Natural killer cell (primary cell): ENCODE measurements at regions not wholly inside any gene's neighbourhood (a gene's known extent, or its start where the extent isn't known, plus 50 kb on each side); places are given as distances from the start of the nearest gene placed in this dataset.

ENCODE experiments used
- ATAC-seq, 3 donors: fragments of 150-1000 bp in 2 of 3; fragments of 200-7000 bp in 1 of 3; cut with Tn5 transposase; 1 replicate in 1 of 3; 2 replicates in 2 of 3; pipeline ENCODE4 v1.10.0; 2021; ENCODE audit warnings: mild to moderate bottlenecking in 2 of 3, moderate library complexity in 2 of 3
- DNase-seq, 2 donors: peaks; one replicate each; pipeline versions ENCODE4 v3.0.0 to v3.0.0-alpha.2; 2013 to 2021; ENCODE audit warnings: mixed read lengths in 1 of 2
- H3K27ac ChIP-seq: one replicate; pipeline ENCODE4 v1.5.1; 2013; ENCODE audit warnings: mild to moderate bottlenecking, low read length
- H3K27me3 ChIP-seq: one replicate; pipeline ENCODE4 v1.6.1; 2013; ENCODE audit warnings: low read length; ENCODE audit not compliant: control insufficient read depth, insufficient read depth
- H3K36me3 ChIP-seq: one replicate; pipeline ENCODE4 v1.6.1; 2013; ENCODE audit warnings: low read length; ENCODE audit not compliant: control insufficient read depth, insufficient read depth
- H3K4me1 ChIP-seq: one replicate; pipeline ENCODE4 v1.6.1; 2013; ENCODE audit warnings: low read length; ENCODE audit not compliant: control insufficient read depth, insufficient read depth
- H3K4me3 ChIP-seq: one replicate; pipeline ENCODE4 v1.5.1; 2013; ENCODE audit warnings: low read length
- H3K9me3 ChIP-seq: one replicate; pipeline ENCODE4 v1.6.1; 2013; ENCODE audit warnings: low read length; ENCODE audit not compliant: control insufficient read depth, insufficient read depth
- H3K27ac Mint-ChIP-seq, 2 donors: one replicate each; pipeline ENCODE4 v1.8.0; 2022; ENCODE audit warnings: mild to moderate bottlenecking in 2 of 2, mixed read lengths in 2 of 2, moderate library complexity in 1 of 2
- H3K27me3 Mint-ChIP-seq, 2 donors: one replicate each; pipeline ENCODE4 v1.8.0; 2022; ENCODE audit warnings: low read depth in 2 of 2, mixed read lengths in 2 of 2
- H3K36me3 Mint-ChIP-seq: one replicate; pipeline ENCODE4 v1.8.0; 2022; ENCODE audit warnings: mixed read lengths
- H3K4me1 Mint-ChIP-seq, 2 donors: one replicate each; pipeline ENCODE4 v1.8.0; 2022; ENCODE audit warnings: mixed read lengths in 2 of 2
- H3K4me3 Mint-ChIP-seq: one replicate; pipeline ENCODE4 v1.8.0; 2022; ENCODE audit warnings: mild to moderate bottlenecking, moderate library complexity, mixed read lengths
- H3K9me3 Mint-ChIP-seq, 2 donors: one replicate each; pipeline ENCODE4 v1.8.0; 2022; ENCODE audit warnings: mixed read lengths in 2 of 2
- CTCF ChIP-seq: fragments of 200-600 bp; IDR thresholded peaks from one replicate; pipeline ENCODE4 v1.8.0; 2022; ENCODE audit warnings: antibody characterized with exemption
- WGBS: methylation state at CpG from one replicate; pipeline ENCODE4 v1.1.7; 2013; ENCODE audit warnings: missing lambda C conversion rate; ENCODE audit not compliant: insufficient coverage; 5-methylcytosine and 5-hydroxymethylcytosine counted together
- intact Hi-C: fragments of 100-400 bp; cut with micrococcal nuclease; formaldehyde crosslinking; loops from one replicate; pipeline ENCODE4 v1.14.2; 2022

GRCh38 chr3:102142379-102143060 is 292.3 kb upstream of the ZPLD1 start:
- DNase-seq, result no peak
- Histone ChIP-seq H3K36me3 (no peaks in the 10 kb centered on the region), H3K4me1 (no peaks in the 10 kb centered on the region), H3K27ac (no peak overlapping the region), H3K4me3 (no peak overlapping the region), H3K9me3 (no peaks in the 10 kb centered on the region), H3K27me3 (no peaks in the 10 kb centered on the region)
- Mint-ChIP-seq H3K9me3 (no peaks in the 10 kb centered on the region), H3K4me1 (no peaks in the 10 kb centered on the region), H3K36me3 (no peaks in the 10 kb centered on the region), H3K4me3 (no peak overlapping the region), H3K27me3 (peaks cover 0 to 27% of the 10 kb centered on the region in 2 donors), H3K27ac (no peak overlapping the region)
- TF ChIP-seq CTCF, result no peak
- ATAC-seq, result no peak
- 75% methylated on average over 1 of the region's 2 CpGs for WGBS
- intact Hi-C loops, result no loop called here

GRCh38 chr3:102143536-102143935 is 291.3 kb upstream of the ZPLD1 start:
- peaks cover 0 to 27% of the 10 kb centered on the region in 2 donors for H3K27me3 Mint-ChIP-seq
- TF ChIP-seq CTCF, result no peak

GRCh38 chr3:102144063-102144462 is 290.8 kb upstream of the ZPLD1 start:
- Histone ChIP-seq H3K4me1 (no peaks in the 10 kb centered on the region), H3K4me3 (no peak overlapping the region), H3K9me3 (no peaks in the 10 kb centered on the region), H3K27me3 (no peaks in the 10 kb centered on the region), H3K27ac (no peak overlapping the region), H3K36me3 (no peaks in the 10 kb centered on the region)
- 96% methylated on average over 2 of the region's 3 CpGs for WGBS
- Mint-ChIP-seq H3K27me3 (peaks cover 0 to 27% of the 10 kb centered on the region in 2 donors), H3K9me3 (no peaks in the 10 kb centered on the region), H3K36me3 (no peaks in the 10 kb centered on the region), H3K4me3 (no peak overlapping the region), H3K27ac (no peak overlapping the region), H3K4me1 (no peaks in the 10 kb centered on the region)
- no peak for ATAC-seq
- no peak for TF ChIP-seq CTCF
- no peak for DNase-seq
- intact Hi-C loops, result no loop called here

More at GRCh38 chr3:102143536-102143935, 291.3 kb upstream of the ZPLD1 start:
- no peaks in the 10 kb centered on the region for H3K36me3 ChIP-seq
- no peak overlapping the region for H3K4me3 ChIP-seq
- Mint-ChIP-seq H3K4me1 (no peaks in the 10 kb centered on the region), H3K4me3 (no peak overlapping the region), H3K9me3 (no peaks in the 10 kb centered on the region), H3K27ac (no peak overlapping the region), H3K36me3 (no peaks in the 10 kb centered on the region)
- DNase-seq, result no peak
- no peaks in the 10 kb centered on the region for H3K27me3 ChIP-seq
- no peak for ATAC-seq
- WGBS, result 97% methylated on average over 1 of the region's 1 CpG
- no peak overlapping the region for H3K27ac ChIP-seq
- no peaks in the 10 kb centered on the region for H3K9me3 ChIP-seq
- H3K4me1 ChIP-seq, result no peaks in the 10 kb centered on the region
- intact Hi-C loops, result no loop called here
